Left cardiac atrium (tissue), 4 donors: ENCODE measurements at regions not wholly inside any gene's neighbourhood (a gene's known extent, or its start where the extent isn't known, plus 50 kb on each side); places are given as distances from the start of the nearest gene placed in this dataset.

Experiments used
- ATAC-seq, 2 donors: fragments of 200-7000 bp; cut with Tn5 transposase; one replicate each; pipeline ENCODE4 v1.9.1; 2020; ENCODE audit warnings: mild to moderate bottlenecking in 2 of 2, moderate library complexity in 2 of 2
- DNase-seq: peaks from one replicate; pipeline ENCODE4 v3.0.0-alpha.2; 2020
- intact Hi-C, 2 donors: fragments of 100-400 bp; cut with DNase I; formaldehyde crosslinking; loops; one replicate each; pipeline versions ENCODE4 v1.14.1 to v1.15.1; 2022 to 2023
- donor health status: DM: no; HTN: yes; CAD: no.
- donor health status: DM: no; HTN: yes; CAD: no; lungs with severe emphysema.
- donor health status: DM: yes; HTN: yes; CAD: no.
- donor health status: Dilated cardiomyopathy.

GRCh38 chr6:155694419-155694790, 238.8 kb upstream of the NOX3 start:
- intact Hi-C loops, result no loop called here
- ATAC-seq (no peak), DNase-seq (no peak)

- intact Hi-C loops, result no loop called here
- no peak for DNase-seq
- no peak for ATAC-seq
Measured at GRCh38 chr6:155693573-155694418, 238.2 kb upstream of the NOX3 start.

- intact Hi-C loops, result no loop called here
- no peak for DNase-seq
- no peak for ATAC-seq
Measured at GRCh38 chr6:155690820-155691219, 235.2 kb upstream of the NOX3 start.

- ATAC-seq (no peak), DNase-seq (no peak)
- intact Hi-C loops, result no loop called here
Measured at GRCh38 chr6:155687645-155688044, 232.0 kb upstream of the NOX3 start.

GRCh38 chr6:155684416-155685196, 229.0 kb upstream of the NOX3 start:
- DNase-seq (no peak), ATAC-seq (no peak)
- intact Hi-C loops, result no loop called here

GRCh38 chr6:155678361-155678760, 222.7 kb upstream of the NOX3 start:
- intact Hi-C loops, result no loop called here
- DNase-seq, result no peak
- no peak for ATAC-seq

GRCh38 chr6:155676346-155676745, 220.7 kb upstream of the NOX3 start:
- DNase-seq (no peak), ATAC-seq (no peak)
- intact Hi-C loops, result no loop called here

DNA sequence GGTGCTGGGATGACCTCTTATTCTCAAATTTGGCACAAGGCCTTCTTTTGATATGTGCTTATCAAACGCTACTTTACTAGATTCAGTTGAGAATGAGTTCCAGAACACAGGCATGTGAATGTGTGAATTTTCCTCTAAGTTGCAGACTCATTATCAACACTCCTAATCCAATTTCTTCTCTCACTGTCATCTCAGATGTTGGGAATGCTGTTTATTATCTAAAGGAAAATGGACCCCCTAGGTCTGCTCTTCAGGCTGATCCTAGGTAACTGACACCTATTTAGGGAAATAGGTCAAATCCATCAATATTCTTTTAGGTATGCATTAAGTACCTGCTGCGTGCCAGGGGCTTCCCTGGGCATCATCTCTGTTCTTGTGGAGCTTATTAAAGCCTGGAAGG, 215.0 kb upstream of the NOX3 start:
- no peak for ATAC-seq
- intact Hi-C loops, result no loop called here

GRCh38 chr6:155660251-155660977, 204.8 kb upstream of the NOX3 start:
- DNase-seq, result no peak
- no peak for ATAC-seq
- intact Hi-C loops, result no loop called here

More for the DNA sequence above, 215.0 kb upstream of the NOX3 start:
- DNase-seq, result no peak

DNA sequence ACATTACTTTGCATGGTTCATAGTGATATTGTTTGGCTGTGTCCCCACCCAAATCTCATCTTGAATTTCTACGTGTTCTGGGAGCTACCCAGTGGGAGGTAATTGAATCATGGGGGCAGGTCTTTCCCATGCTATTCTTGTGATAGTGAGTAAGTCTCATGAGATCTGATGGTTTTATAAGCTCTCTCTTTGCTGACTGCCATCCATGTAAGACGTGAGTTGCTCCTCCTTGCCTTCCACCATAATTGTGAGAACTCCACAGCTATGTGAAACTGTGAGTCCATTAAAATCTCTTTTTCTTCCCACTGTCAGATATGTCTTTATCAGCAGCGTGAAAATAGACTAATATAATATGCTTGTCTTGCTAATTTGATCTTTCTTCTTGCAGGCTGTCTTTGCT, 200.4 kb upstream of the NOX3 start:
- DNase-seq, result no peak
- intact Hi-C loops, result no loop called here
- no peak for ATAC-seq

- ATAC-seq (no peak), DNase-seq (no peak)
- intact Hi-C loops, result no loop called here
Measured at GRCh38 chr6:155654474-155654873, 198.8 kb upstream of the NOX3 start.

- DNase-seq (no peak), ATAC-seq (no peak)
- intact Hi-C loops, result no loop called here
Measured at GRCh38 chr6:155648301-155648700, 192.7 kb upstream of the NOX3 start.

GRCh38 chr6:155647354-155647753, 191.7 kb upstream of the NOX3 start:
- no peak for DNase-seq
- ATAC-seq, result no peak
- intact Hi-C loops, result no loop called here

- DNase-seq (no peak), ATAC-seq (peak in 1 of 2 donors; percentile 55)
- intact Hi-C loops, result no loop called here
Measured at GRCh38 chr6:155646443-155646842, 190.8 kb upstream of the NOX3 start.

DNA sequence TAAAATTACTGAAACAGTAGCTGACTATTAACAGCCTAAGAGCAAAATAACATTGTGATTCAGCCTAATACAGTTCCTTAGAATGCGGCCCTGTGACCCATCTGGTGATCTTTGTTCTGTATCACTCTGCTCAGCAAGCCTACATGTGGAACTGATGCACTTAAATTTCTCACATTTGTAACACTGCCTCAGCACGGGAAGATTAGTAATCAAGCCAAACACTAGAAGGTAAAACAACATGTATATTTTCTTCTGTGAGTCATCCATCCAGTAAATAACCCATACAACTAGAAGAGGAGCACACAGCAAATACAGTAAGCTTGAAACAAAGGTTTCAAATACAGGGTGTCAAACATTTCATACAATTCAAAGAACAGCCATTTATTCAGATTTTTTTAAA, 189.7 kb upstream of the NOX3 start:
- DNase-seq (no peak), ATAC-seq (no peak)
- intact Hi-C loops, result no loop called here

DNA sequence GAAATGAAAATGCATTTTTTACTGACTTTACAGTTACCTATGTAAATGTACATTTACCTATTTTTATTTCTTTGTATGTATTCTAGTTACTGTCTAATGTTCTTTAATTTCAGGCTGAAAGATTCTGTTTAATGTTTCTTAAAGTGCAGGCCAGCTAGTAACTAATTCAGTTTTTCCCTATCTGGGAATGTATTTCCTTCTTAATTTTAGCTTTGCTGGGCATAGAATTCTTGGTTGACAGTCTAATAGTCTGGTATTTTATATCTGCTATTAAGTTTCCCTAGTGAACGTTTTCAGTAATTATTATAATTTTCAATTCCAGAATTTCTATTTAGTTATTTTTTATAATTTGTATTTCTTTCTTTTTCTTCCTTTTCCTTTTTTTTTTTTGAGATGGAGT, 186.0 kb upstream of the NOX3 start:
- intact Hi-C loops, result no loop called here
- no peak for ATAC-seq
- no peak for DNase-seq

GRCh38 chr6:155638200-155638599, 182.6 kb upstream of the NOX3 start:
- ATAC-seq, result no peak
- intact Hi-C loops, result no loop called here

GRCh38 chr6:155635416-155635815, 179.8 kb upstream of the NOX3 start:
- DNase-seq, result no peak
- intact Hi-C loops, result no loop called here
- ATAC-seq, result no peak

More at GRCh38 chr6:155638200-155638599, 182.6 kb upstream of the NOX3 start:
- DNase-seq, result no peak

DNA sequence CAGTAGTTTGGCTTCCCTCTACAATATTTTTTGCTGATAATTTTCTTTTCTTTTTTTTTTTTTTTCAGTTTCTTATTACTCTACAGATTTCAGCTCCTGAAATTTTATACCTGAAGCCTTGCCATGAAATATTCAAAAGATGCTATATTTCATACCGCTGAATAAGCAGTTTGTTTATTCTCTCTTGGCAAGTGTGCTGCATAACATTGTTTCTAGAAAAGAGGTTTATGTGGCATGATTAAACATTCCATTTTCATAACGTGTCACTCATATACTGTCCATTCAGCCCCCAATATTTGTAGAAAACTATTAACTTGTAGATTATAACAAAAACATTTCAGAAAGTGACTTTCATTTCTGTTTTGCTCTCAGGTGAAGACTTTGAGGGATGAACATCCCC, 174.4 kb upstream of the NOX3 start:
- intact Hi-C loops, result no loop called here
- ATAC-seq (no peak), DNase-seq (no peak)

DNA sequence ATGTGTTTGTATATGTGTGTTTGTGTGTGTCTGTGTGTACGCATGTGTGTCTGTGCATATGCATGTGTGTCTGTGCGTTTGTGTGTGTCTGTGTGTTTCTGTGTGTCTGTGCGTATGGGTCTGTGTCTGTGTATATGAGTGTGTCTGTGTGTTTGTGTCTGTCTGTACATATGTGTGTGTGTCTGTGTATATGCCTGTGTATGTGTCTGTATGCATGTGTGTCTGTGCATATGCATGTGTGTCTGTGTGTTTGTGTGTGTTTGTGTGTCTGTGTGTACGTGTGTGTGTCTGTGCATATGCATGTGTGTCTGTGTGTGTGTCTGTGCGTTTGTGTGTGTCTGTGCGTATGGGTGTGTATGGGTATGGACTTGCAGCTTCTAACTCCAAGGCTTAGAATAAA, 174.0 kb upstream of the NOX3 start:
- intact Hi-C loops, result no loop called here
- ATAC-seq (no peak), DNase-seq (no peak)
